HG03103 (cell line): ENCODE measurements at regions not wholly inside any gene's neighbourhood (a gene's known extent, or its start where the extent isn't known, plus 50 kb on each side); places are given as distances from the start of the nearest gene placed in this dataset.

Source experiments
- ATAC-seq: cut with Tn5 transposase; IDR thresholded peaks from one replicate; pipeline ENCODE4 v1.9.1; 2021; ENCODE audit warnings: low read depth; ENCODE audit not compliant: unreplicated experiment

DNA sequence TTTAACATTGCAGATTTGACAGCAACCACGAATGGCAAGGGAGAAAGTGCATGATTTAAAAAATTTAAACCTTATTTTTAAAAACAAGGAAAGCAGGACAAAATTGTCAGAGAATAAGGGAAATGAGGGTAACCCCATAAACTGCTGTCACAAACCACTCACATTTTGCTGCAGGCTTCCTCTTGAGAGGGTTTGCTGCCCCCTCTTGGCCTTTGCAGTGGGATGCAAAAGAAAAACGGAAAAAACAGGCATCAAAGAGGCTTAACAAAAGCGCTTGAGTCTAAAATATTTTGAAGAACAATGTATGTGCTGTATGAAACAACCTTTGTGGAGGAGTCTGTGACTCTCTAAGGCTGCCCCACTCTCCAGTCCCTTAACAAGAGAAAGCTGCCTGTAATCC is 91.6 kb downstream of the TMX3 start:
- peak; percentile 77 for ATAC-seq

- no peak for ATAC-seq
Measured at GRCh38 chr18:68611311-68611710, 103.6 kb downstream of the TMX3 start.

DNA sequence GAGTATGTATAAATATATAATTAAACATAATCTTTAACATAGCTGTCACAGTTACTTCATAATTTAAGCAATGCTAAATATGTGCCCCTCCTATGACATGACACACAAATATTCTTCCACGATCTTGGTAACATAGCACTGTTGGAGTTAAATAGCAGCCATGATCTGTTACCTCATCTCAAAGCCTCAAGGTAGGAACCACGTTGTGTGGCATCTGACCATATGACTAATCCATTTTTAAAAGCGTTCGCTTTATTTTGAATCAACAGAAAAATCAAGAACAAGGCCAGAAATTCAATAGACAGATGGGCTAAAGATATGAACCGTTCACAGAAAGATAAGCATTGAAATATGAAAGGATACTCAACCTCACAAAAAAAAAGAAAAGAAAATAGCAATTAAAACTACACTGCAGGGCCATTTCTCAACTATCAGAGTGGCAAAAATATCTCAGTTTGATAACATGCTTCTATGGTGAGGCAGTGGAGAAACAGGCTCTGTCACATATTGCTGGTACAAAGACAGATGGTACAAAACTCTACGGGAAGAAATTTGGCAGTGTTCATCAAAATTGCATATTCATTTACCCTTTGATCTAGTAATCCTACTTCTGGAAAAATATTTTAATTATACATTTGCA is 105.9 kb downstream of the TMX3 start:
- ATAC-seq = no peak

- no peak for ATAC-seq
Measured at GRCh38 chr18:68607852-68608251, 107.1 kb downstream of the TMX3 start.

DNA sequence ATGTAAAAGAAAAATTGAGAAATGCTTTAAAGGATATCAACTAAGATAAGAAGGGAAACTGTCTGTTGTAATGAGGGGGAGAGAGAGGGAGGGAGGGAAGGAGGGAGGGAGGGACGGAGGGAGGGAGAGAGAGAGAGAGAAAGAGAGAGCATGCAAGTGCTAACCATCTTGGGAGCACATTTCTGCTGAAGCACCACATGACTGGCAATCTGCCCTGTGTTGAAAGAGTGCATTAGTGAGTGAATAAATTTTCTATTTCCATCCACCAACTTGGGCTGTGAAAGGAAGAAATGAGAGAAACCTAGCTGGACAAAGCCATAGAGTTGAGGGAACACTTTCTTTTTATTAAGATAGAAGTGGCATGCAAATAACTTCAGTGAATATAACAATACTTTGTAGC is 110.7 kb downstream of the TMX3 start:
- no peak for ATAC-seq

- no peak for ATAC-seq
Measured at GRCh38 chr18:68596016-68596415, 118.9 kb downstream of the TMX3 start.

DNA sequence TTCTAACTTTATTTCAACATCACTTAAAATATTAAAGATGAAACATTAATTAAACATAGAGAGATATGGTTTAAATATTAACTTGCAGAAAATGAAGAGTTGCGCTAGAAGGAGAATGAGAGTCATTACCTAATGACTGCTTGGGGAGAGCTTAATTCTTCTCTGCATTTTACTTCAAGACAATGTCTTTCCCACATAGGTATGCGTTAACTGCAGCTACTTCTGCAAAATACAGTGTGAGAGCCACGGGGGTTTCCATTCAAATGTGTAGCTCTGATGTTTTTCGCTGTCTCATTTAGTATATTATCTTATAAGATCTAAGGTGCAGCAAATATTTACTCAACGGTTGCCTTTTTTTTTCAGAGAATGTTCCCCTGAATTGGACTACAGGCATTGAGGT is 126.7 kb downstream of the TMX3 start:
- no peak for ATAC-seq

- no peak for ATAC-seq
Measured at GRCh38 chr18:68583685-68584084, 131.2 kb downstream of the TMX3 start.

GRCh38 chr18:68574311-68574710 is 140.6 kb downstream of the TMX3 start:
- no peak for ATAC-seq

DNA sequence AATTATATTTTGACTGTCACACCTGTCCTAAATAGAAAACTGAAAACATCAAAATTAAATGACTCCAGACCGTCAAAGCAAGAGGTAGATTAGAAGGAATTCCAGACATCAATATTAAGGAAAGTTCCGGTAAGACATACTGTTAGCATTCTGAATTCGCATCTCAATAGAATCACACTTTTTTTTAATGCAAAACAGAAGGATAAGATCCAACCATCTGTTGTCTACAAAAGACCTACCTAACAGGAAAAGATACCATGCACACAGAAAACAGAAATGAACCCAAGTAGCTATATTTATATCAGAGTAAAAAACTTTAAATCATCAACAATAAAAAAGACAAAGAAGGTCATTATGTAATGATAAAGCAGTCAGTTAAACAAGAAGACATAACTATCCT is 145.0 kb downstream of the TMX3 start:
- ATAC-seq = no peak

DNA sequence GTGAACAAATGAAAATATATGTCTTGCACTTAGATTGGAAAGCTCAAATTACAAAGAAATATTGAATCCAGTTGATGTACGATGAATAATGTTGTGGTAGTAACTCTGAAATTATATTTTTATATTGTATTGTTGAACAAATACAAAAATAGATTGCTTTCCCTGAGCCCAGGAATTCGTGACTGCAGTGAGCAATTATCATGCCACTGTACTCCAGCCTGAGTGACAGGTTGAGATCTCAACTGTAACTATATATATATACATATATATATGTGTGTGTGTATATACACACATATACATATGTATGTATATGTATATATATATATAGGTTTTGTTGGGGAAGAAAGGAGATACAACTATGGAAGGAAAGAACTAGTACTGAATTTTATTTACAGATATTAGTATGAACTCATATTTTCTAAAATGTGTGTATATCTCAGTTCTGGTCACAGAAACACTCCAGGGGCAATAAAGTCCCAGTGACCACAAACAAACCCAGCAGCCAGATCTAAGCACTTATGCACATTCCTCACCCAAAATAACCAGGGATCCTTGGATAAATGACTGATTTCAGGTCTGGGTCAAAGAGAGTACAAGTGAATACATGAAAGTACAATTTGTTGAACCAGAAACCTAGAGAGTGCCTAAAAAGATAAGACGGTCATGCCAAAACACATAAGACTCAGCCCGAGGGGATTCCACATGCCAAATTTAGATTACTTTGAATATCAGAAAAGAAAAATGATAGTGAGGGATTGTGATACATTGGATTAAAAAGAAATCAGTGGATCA is 146.3 kb downstream of the TMX3 start:
- ATAC-seq = no peak

DNA sequence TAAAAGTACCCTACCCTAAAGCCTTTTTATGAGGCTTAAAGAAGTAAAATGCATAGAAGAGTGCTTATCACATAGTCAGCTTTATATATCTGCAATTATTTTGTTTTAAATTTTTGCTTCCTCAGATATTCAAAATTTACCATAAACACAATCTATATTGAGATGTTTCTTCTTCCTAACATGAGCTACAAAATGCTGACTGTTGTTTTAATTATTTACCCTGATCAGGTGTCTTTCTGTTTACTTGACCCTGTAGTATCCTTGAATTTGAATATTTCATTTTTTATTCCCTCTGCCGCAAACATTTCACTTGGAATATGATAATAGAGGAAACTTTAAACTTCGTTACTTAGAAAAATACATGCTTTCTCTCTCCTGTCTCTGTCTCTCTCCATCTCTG is 147.9 kb downstream of the TMX3 start:
- no peak for ATAC-seq

- ATAC-seq = no peak
Measured at GRCh38 chr18:68564961-68565360, 149.9 kb downstream of the TMX3 start.

DNA sequence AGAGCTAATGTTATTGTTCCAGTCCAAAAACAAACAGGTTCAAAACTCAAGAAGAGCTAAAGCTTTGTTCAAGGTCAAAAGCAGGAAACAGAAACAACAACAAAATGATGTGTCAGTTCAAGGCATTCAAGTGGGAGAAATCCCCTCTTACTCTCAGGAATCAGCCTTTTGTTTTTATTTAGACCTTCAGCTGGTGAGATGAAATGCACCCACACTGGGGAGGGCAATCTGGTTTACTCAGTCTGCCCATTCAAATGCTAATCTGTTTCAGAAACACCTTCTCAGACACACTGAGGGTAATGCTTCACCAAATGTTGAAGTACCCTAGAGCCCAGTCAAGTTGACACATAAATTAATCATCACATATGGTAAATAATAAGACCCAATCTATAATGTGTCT is 150.6 kb downstream of the TMX3 start:
- no peak for ATAC-seq

DNA sequence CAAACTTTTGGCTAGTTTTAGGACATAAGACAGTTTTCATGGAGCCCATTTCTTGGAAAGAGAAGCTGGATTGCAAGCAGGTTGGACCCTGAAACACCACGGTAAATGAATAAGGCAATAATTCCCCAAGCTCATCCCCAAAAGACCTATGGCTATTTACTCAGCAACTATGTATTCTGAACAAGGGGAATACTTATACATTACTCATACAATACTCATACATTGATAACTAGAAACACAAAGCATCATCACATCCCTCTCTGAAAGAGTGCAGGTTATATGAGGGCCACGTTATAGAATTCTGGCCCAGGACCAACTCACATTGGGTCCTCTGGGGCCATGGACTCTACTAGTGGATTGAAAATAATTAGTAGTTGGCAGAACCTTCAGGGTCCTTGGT is 154.8 kb downstream of the TMX3 start:
- no peak for ATAC-seq

DNA sequence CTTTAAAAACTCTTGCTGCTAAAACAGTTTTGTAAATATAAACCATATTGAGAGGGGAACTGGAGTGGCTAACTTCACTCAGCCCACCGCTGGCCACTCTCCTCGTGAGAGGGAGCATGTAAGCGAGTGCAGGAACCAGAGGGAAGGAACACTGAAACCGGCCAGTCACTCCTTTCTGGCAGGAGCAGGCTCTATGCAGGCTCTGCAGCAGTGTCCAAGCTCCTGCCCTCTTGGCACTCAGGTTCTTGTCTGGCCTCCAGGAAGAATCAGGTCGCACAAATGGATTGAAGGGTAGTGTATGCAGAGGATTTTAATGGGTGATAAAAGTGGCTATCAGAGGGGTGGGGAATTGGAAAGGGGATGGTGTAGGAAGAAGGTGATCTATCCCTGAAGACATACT is 157.7 kb downstream of the TMX3 start:
- no peak for ATAC-seq

GRCh38 chr18:68555879-68556301 is 159.0 kb downstream of the TMX3 start:
- no peak for ATAC-seq

DNA sequence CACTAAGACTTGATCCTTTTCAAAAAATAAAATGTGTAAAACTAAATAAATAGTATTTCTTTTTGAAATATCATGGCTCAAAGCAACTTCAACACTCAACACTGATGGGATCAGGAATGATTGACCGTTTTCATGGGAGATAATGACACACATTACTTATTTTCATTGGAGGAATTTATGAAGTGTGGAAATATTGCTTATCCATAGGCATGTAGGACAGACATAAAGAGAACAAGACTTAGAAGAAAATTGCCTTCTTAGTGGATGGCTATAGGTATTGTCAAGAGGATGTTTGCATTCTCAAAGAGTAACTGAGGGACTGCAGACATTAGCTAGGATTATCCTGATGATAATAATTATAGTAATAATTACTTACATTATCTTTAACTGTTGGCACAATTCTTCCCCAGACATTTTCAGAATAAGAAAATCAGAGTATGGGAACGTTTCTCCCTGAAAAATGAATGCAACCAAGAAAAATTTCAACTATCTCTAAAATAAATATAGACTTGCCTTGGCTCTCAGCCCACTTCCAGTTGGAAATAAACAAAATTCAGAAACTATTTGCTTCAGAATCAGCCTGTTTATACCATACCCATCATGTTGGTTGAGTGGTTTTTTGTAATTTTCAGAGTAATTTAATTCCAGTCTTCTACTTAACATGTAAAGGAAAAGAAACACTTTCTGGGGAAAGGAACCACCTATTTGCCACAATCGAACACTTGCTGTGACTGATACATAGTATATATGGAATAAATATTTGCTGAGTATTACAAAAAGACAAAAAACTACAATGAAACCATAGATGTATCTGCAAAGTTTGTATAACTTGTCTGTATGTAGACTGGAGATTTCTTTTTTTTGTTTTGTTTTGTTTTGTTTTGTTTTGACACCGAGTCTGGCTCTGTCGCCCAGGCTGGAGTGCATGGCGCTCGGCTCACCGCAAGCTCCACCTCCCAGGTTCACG is 165.7 kb downstream of the TMX3 start:
- no peak for ATAC-seq

GRCh38 chr18:68543344-68543743 is 171.6 kb downstream of the TMX3 start:
- no peak for ATAC-seq

- no peak for ATAC-seq
Measured at GRCh38 chr18:68542846-68543245, 172.1 kb downstream of the TMX3 start.

GRCh38 chr18:68533641-68534040 is 181.3 kb downstream of the TMX3 start:
- no peak for ATAC-seq
